Subcutaneous abdominal adipose tissue (tissue), 5 donors: ENCODE measurements at regions not wholly inside any gene's neighbourhood (a gene's known extent, or its start where the extent isn't known, plus 50 kb on each side); places are given as distances from the start of the nearest gene placed in this dataset.

Experiments
- H3K27ac ChIP-seq: one replicate; pipeline ENCODE4 v1.7.0; 2013; ENCODE audit warnings: low read depth, mild to moderate bottlenecking, inconsistent platforms, low read length, moderate library complexity
- H3K27me3 ChIP-seq, 5 donors: one replicate each; pipeline ENCODE4 v1.7.0; 2013; ENCODE audit warnings: low read length in 5 of 5, inconsistent platforms in 1 of 5; ENCODE audit not compliant: control insufficient read depth in 5 of 5, insufficient read depth in 4 of 5
- H3K36me3 ChIP-seq, 5 donors: one replicate each; pipeline ENCODE4 v1.7.0; 2013; ENCODE audit warnings: low read length in 5 of 5; ENCODE audit not compliant: control insufficient read depth in 5 of 5, insufficient read depth in 5 of 5
- H3K4me1 ChIP-seq, 5 donors: one replicate each; pipeline ENCODE4 v1.7.0; 2013; ENCODE audit warnings: low read length in 5 of 5, mild to moderate bottlenecking in 3 of 5, moderate library complexity in 1 of 5; ENCODE audit not compliant: control insufficient read depth in 5 of 5, insufficient read depth in 5 of 5
- H3K4me3 ChIP-seq, 5 donors: one replicate each; pipeline ENCODE4 v1.7.0; 2013; ENCODE audit warnings: low read length in 5 of 5, low read depth in 1 of 5
- H3K9ac ChIP-seq, 5 donors: one replicate each; pipeline ENCODE4 v1.7.0; 2013; ENCODE audit warnings: low read length in 5 of 5, mild to moderate bottlenecking in 4 of 5, moderate library complexity in 3 of 5
- H3K9me3 ChIP-seq, 5 donors: one replicate each; pipeline ENCODE4 v1.7.0; 2013; ENCODE audit warnings: low read length in 5 of 5; ENCODE audit not compliant: control insufficient read depth in 5 of 5
- donor health status: healthy.
- donor health status: healthy.
- donor health status: healthy.
- donor health status: healthy.
- donor health status: healthy.

DNA sequence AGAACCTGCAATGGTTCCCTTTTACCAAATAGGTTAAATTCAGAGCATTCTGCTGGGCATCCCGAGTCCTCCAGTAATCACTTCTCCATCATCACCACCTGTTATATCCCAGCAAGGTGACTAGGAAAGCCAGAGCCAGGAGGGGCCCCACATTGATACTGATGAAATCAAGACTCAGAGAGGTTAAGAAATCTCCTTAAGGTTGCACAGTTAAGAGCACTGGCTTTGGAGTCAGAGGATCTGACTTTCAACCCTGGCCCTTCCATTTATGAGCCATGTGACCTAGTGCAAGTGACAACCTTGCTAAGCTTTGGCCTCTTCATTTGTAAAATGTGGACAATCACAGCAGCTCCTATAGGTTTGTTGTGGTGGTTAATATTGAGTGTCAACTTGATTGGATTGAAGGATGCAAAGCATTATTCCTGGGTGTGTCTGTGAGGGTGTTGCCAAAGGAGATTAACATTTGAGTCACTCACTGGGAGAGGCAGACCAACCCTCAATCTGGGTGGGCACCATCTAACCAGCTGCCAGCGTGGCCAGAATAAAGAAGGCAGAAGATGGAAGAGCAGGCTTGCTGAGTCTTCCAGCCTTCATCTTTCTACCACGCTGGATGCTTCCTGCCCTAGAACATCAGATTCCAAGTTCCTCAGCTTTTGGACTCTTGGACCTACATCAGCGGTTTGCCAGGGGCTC is 194.2 kb upstream of the ASIC2 start:
- Histone ChIP-seq H3K9ac (no peak overlapping the region), H3K27me3 (peaks cover 0 to 8% (median 0%) of the 10 kb centered on the region in 5 donors), H3K4me3 (no peak overlapping the region), H3K36me3 (no peaks in the 10 kb centered on the region), H3K9me3 (no peaks in the 10 kb centered on the region), H3K27ac (no peak overlapping the region), H3K4me1 (no peaks in the 10 kb centered on the region)

DNA sequence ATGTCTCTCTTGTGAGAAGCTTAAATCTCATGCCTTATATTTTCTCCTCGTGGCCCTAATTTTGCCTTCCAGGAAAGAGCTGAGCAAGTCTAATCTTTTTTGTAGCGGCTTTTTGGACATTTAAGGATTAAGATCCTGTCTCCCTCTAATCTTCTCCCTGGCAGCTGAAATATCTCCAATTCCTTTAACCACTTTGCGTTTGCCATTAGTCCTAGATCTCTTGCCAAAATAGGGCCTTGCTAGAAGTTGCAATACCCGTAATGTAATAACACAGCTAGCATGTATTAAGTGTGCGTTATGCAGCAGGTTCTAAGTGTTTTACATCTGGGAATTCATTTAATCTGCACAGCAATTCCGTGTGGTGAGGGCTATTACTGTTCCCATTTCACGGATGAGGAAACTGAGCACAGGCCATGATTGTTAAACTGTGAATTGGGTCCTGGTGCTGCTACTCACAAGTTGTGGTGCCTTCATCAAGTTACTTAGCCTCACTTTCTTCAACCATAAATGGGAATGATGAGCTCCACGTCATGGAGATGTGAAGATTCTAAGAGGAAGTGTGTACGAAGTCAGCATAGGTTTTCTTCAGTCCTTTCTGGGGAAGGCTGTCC is 198.9 kb upstream of the ASIC2 start:
- Histone ChIP-seq H3K36me3 (no peaks in the 10 kb centered on the region), H3K27ac (no peak overlapping the region), H3K4me1 (peaks cover 0 to 5% (median 0%) of the 10 kb centered on the region in 5 donors), H3K4me3 (no peak overlapping the region), H3K27me3 (no peaks in the 10 kb centered on the region), H3K9me3 (no peaks in the 10 kb centered on the region), H3K9ac (no peak overlapping the region)

DNA sequence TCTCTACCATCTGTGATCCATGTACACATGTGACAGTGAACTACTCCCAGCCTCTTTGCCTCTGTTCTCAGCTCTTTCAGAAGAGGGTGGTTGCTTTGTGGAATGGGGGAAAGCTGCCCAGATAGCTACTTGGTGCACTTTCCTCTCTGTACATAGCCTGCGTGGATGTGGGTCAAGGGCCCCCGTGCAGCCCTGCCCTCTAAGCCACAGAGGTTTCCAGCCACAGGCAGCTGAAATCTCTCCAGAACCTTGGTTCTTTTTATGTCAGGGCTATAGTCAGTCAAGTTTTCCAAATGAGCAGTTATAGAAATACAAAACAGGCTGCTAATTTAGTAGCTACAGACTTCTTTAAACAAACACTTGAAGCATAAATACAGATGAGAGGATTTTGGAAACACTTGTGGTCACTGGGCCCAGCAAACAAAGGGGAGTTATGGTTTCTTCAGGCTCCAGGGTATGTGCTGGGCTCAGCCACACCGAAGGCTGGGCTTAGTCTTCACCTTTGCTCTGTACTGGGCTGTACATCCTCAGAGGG is 199.7 kb upstream of the ASIC2 start:
- Histone ChIP-seq H3K27ac (no peak overlapping the region), H3K27me3 (peaks cover 0 to under 1% (median 0%) of the 10 kb centered on the region in 5 donors), H3K9me3 (no peaks in the 10 kb centered on the region), H3K4me1 (peaks cover 0 to 5% (median 0%) of the 10 kb centered on the region in 5 donors), H3K36me3 (no peaks in the 10 kb centered on the region), H3K9ac (no peak overlapping the region), H3K4me3 (no peak overlapping the region)

DNA sequence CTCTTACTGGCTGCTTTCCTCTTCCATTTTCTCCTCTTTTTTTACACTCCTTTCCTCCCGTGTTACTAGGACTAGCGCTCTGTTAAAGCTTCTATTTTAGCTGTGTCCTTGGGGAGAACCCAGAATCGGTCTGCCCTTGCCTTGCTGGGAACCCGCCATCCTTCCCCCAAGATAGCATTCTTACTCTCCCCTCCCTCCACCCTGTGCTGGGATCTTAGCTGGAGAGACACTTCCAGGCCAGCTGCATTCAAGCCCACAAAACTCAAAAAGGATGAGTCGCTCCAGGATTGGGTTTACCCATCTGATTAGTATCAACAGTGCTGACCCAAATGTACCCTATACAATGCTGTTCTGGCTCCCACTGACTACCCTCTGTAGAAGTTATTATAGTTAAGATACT is 200.5 kb upstream of the ASIC2 start:
- no peak overlapping the region for H3K9ac ChIP-seq
- H3K27me3 ChIP-seq = peaks cover 0 to 4% (median 0%) of the 10 kb centered on the region in 5 donors
- no peak overlapping the region for H3K4me3 ChIP-seq
- no peaks in the 10 kb centered on the region for H3K9me3 ChIP-seq
- peaks cover 0 to 5% (median 0%) of the 10 kb centered on the region in 5 donors for H3K4me1 ChIP-seq
- no peak overlapping the region for H3K27ac ChIP-seq
- H3K36me3 ChIP-seq = no peaks in the 10 kb centered on the region

DNA sequence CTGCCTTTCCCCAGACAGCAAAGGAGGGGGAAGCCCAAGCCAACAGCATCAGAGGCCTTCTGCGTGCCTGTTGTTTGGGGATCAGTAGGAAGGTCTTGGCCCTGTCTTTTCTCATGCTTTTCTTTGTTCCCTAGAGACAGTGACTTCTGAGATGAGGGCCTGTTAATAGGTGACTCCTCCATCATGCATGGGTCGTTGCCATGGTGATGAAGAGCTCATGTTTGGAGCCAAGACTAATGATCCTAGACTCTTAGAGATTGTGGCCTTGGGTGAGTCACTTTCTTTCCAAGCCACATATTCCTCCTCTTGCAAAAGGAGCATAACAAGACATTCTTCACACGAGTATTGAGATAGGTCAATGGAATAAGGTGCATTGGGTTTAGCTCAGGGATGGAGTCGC is 201.1 kb upstream of the ASIC2 start:
- Histone ChIP-seq H3K9ac (no peak overlapping the region), H3K36me3 (no peaks in the 10 kb centered on the region), H3K27me3 (peaks cover 0 to 4% (median 0%) of the 10 kb centered on the region in 5 donors), H3K4me1 (peaks cover 0 to 5% (median 0%) of the 10 kb centered on the region in 5 donors), H3K9me3 (no peaks in the 10 kb centered on the region), H3K27ac (no peak overlapping the region), H3K4me3 (no peak overlapping the region)

DNA sequence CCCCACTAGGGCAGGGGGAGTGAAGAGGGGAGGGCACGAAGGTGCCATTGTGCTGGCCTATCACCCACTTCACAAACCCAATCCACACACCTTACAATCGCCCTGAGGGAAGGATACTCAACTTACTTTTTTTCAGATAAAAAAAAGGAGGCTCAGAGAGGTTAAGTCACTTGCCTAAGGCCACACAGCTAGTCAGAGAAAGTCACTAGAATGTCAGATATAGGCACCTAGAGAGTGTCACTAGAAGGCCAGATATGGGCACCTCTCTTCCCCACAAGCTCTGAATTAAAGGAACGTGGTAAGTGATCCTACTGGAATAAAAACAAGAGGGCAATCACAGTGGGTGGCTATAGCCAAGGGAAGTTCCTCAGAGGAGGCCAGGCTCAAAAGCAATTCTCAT is 204.5 kb upstream of the ASIC2 start:
- Histone ChIP-seq H3K4me1 (peaks cover 0 to 5% (median 0%) of the 10 kb centered on the region in 5 donors), H3K9me3 (no peaks in the 10 kb centered on the region), H3K27ac (no peak overlapping the region), H3K9ac (no peak overlapping the region), H3K4me3 (no peak overlapping the region), H3K27me3 (peaks cover 0 to 4% (median 0%) of the 10 kb centered on the region in 5 donors), H3K36me3 (no peaks in the 10 kb centered on the region)

DNA sequence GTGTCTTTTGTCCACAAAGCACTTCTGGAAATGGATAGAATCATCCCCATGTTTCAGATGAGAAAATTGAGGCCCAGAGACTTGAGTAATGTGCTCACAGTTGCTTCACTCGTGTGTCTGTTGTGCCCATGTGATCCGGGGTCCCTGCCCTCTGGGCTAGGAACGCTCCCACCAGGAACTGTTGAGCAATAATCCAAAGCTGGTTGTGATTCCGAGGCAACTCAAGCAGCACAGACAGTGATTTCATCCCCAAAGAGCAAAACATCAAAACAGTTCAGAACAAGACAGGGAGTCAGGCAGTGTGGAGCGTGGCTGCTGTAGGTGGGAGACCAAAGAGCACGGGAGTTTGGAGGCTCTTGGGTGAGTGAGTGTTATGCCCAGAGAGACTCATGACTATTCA is 205.0 kb upstream of the ASIC2 start:
- no peaks in the 10 kb centered on the region for H3K36me3 ChIP-seq
- H3K9ac ChIP-seq = no peak overlapping the region
- H3K4me3 ChIP-seq = no peak overlapping the region
- H3K27ac ChIP-seq = no peak overlapping the region
- H3K4me1 ChIP-seq = peaks cover 0 to 3% (median 0%) of the 10 kb centered on the region in 5 donors
- H3K27me3 ChIP-seq = peaks cover 0 to 4% (median 0%) of the 10 kb centered on the region in 5 donors
- no peaks in the 10 kb centered on the region for H3K9me3 ChIP-seq

DNA sequence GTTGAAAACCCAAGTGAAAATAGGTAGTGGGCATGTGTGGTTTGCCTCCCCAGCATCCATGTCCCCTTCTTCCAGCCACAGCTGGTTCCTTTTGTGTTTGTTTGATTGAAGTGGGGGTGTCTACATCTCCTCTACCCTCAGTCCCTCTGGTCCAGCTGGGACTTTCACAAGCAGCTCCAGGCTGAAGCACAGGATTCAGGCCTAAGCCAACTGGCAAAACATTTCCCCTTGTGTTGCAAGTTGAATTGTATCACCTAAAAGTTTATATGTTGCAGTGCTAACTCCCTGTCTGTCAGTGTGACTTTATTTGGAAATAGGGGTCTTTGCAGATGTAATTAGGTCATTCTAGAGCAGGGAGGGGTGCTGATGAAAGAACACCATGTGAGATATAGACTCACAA is 205.9 kb upstream of the ASIC2 start:
- H3K9me3 ChIP-seq = no peaks in the 10 kb centered on the region
- H3K9ac ChIP-seq = no peak overlapping the region
- no peaks in the 10 kb centered on the region for H3K36me3 ChIP-seq
- peaks cover 0 to 4% (median 0%) of the 10 kb centered on the region in 5 donors for H3K27me3 ChIP-seq
- no peak overlapping the region for H3K4me3 ChIP-seq
- H3K27ac ChIP-seq = no peak overlapping the region
- H3K4me1 ChIP-seq = peaks cover 0 to 3% (median 0%) of the 10 kb centered on the region in 5 donors

DNA sequence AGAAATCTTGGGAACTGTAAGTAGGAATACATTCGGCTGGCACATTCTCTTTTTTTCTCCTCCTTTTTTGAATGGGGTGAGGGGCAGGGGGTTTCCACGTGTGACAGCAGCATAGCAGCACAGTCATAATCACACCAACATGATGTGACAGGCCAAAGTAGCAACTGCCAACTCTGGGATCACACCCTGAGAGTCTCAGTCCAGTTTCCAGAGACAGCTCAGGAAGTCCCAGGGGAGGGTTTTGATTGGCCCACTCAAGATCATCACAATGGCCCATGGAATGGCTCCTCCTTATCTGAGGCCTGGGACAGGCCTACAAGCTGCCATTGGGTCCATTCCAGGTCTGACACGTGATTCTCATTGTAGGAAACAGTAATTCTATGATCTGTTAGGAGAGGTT is 207.1 kb upstream of the ASIC2 start:
- H3K27ac ChIP-seq = no peak overlapping the region
- H3K4me1 ChIP-seq = peaks cover 0 to 3% (median 0%) of the 10 kb centered on the region in 5 donors
- no peak overlapping the region for H3K9ac ChIP-seq
- no peak overlapping the region for H3K4me3 ChIP-seq
- H3K27me3 ChIP-seq = peaks cover 0 to 6% (median 0%) of the 10 kb centered on the region in 5 donors
- H3K9me3 ChIP-seq = no peaks in the 10 kb centered on the region
- no peaks in the 10 kb centered on the region for H3K36me3 ChIP-seq

DNA sequence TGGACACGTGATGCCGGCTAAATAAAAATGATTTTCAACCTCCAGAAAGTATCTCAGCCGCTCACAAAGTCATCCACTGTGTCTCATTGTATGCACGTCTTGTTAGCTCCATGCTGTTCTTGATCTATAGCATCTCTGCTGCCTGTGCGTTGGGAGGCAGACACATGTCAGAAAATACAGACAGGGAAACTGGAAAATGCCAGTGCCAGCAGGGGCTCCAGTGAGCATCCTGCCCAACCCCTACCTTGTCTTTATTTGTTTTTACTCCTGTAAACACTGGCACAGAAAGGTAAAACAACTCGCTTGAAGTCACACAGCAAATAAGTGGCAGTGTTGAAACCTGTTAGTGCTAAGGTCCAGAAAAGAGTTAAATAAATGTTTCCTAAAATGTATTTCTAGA is 208.1 kb upstream of the ASIC2 start:
- Histone ChIP-seq H3K36me3 (no peaks in the 10 kb centered on the region), H3K9me3 (no peaks in the 10 kb centered on the region), H3K4me3 (no peak overlapping the region), H3K27ac (no peak overlapping the region), H3K27me3 (peaks cover 0 to 6% (median 0%) of the 10 kb centered on the region in 5 donors), H3K4me1 (peaks cover 0 to 3% (median 0%) of the 10 kb centered on the region in 5 donors), H3K9ac (no peak overlapping the region)
